ENCODE measurements at regions not wholly inside any gene's neighbourhood (a gene's known extent, or its start where the extent isn't known, plus 50 kb on each side); places are given as distances from the start of the nearest gene placed in this dataset.

GRCh38 chr2:15828576-15828975 lies 111.8 kb upstream of the MYCN start:
- no peak for TF ChIP-seq CTCF (conservative IDR thresholded peaks at IDR 0.05; ENCODE audit: low read depth in 2 of 2)
- TF ChIP-seq EZH2 (IDR thresholded peaks at IDR 0.05; ENCODE audit: low read depth, unreplicated experiment) = no peak
- TF ChIP-seq POLR2AphosphoS5 (IDR thresholded peaks at IDR 0.05; ENCODE audit: low read depth) = no peak
- no peak for TF ChIP-seq EZH2phosphoT487 (IDR thresholded peaks at IDR 0.05; ENCODE audit: unreplicated experiment)
- TF ChIP-seq, protein P1, sequence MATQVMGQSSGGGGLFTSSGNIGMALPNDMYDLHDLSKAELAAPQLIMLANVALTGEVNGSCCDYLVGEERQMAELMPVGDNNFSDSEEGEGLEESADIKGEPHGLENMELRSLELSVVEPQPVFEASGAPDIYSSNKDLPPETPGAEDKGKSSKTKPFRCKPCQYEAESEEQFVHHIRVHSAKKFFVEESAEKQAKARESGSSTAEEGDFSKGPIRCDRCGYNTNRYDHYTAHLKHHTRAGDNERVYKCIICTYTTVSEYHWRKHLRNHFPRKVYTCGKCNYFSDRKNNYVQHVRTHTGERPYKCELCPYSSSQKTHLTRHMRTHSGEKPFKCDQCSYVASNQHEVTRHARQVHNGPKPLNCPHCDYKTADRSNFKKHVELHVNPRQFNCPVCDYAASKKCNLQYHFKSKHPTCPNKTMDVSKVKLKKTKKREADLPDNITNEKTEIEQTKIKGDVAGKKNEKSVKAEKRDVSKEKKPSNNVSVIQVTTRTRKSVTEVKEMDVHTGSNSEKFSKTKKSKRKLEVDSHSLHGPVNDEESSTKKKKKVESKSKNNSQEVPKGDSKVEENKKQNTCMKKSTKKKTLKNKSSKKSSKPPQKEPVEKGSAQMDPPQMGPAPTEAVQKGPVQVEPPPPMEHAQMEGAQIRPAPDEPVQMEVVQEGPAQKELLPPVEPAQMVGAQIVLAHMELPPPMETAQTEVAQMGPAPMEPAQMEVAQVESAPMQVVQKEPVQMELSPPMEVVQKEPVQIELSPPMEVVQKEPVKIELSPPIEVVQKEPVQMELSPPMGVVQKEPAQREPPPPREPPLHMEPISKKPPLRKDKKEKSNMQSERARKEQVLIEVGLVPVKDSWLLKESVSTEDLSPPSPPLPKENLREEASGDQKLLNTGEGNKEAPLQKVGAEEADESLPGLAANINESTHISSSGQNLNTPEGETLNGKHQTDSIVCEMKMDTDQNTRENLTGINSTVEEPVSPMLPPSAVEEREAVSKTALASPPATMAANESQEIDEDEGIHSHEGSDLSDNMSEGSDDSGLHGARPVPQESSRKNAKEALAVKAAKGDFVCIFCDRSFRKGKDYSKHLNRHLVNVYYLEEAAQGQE (IDR thresholded peaks at IDR 0.05; ENCODE audit: unreplicated experiment) = no peak
- no peak for TF ChIP-seq CREB1 (CRISPR knock-in tag; IDR thresholded peaks at IDR 0.05; ENCODE audit: low read depth)
- TF ChIP-seq STAT1 (IDR thresholded peaks at IDR 0.05; ENCODE audit: unreplicated experiment) = no peak

All from GM23338 (cell line).